CD14-positive monocyte (primary cell): ENCODE measurements at regions not wholly inside any gene's neighbourhood (a gene's known extent, or its start where the extent isn't known, plus 50 kb on each side); places are given as distances from the start of the nearest gene placed in this dataset.

Source experiments
- DNase-seq, 3 donors: peaks; one replicate each; pipeline ENCODE4 v3.0.0-alpha.2; 2011 to 2022
- H2AFZ ChIP-seq: 2 replicates; pipeline ENCODE4 v1.6.0; 2012; ENCODE audit warnings: mild to moderate bottlenecking, low read depth, low read length, inconsistent platforms; ENCODE audit not compliant: insufficient read depth, poor library complexity, severe bottlenecking
- H3K27ac ChIP-seq, 2 donors: 1 replicate in 1 of 2; 2 replicates in 1 of 2; pipeline ENCODE4 v1.5.1; 2012 to 2013; ENCODE audit warnings: low read length in 2 of 2, control low read depth in 1 of 2, inconsistent platforms in 1 of 2, low read depth in 1 of 2, mild to moderate bottlenecking in 1 of 2
- H3K27me3 ChIP-seq, 2 donors: one replicate each; pipeline versions ENCODE4 v1.6.0 to v1.6.1; 2011 to 2013; ENCODE audit warnings: low read length in 2 of 2; ENCODE audit not compliant: control insufficient read depth in 2 of 2, insufficient read depth in 2 of 2
- H3K36me3 ChIP-seq, 2 donors: replicated peaks in 1 of 2; 1 replicate in 1 of 2; 2 replicates in 1 of 2; pipeline versions ENCODE4 v1.5.1 to v1.6.1; 2012 to 2013; ENCODE audit warnings: low read length in 2 of 2, control low read depth in 1 of 2, inconsistent platforms in 1 of 2, mild to moderate bottlenecking in 1 of 2; ENCODE audit not compliant: insufficient read depth in 2 of 2, control insufficient read depth in 1 of 2
- H3K4me1 ChIP-seq, 2 donors: 1 replicate in 1 of 2; 2 replicates in 1 of 2; pipeline versions ENCODE4 v1.5.1 to v1.6.1; 2012 to 2013; ENCODE audit warnings: low read length in 2 of 2, control low read depth in 1 of 2, inconsistent platforms in 1 of 2, mild to moderate bottlenecking in 1 of 2, moderate library complexity in 1 of 2; ENCODE audit not compliant: insufficient read depth in 2 of 2, control insufficient read depth in 1 of 2
- H3K4me2 ChIP-seq: replicated peaks from 2 replicates; pipeline ENCODE3; 2012; ENCODE audit warnings: low read length, moderate library complexity, mild to moderate bottlenecking; ENCODE audit not compliant: poor library complexity, severe bottlenecking; ENCODE audit errors: extremely low read depth
- H3K4me3 ChIP-seq, 3 experiments: fragments of 200-600 bp in 1 of 3; sonication (generic) in 1 of 3; replicated peaks in 1 of 3; 1 replicate in 2 of 3; 2 replicates in 1 of 3; pipeline ENCODE4 v1.5.1; 2011 to 2013; ENCODE audit warnings: low read length in 3 of 3, mild to moderate bottlenecking in 3 of 3, control low read depth in 2 of 3, low read depth in 2 of 3, inconsistent platforms in 1 of 3, moderate library complexity in 1 of 3
- H3K79me2 ChIP-seq: 2 replicates; pipeline ENCODE4 v1.6.0; 2012; ENCODE audit warnings: mild to moderate bottlenecking, control low read depth, inconsistent platforms, low read length, moderate library complexity; ENCODE audit not compliant: insufficient read depth
- H3K9ac ChIP-seq: 2 replicates; pipeline ENCODE4 v1.6.0; 2017; ENCODE audit warnings: low read length, mild to moderate bottlenecking; ENCODE audit not compliant: insufficient read depth, poor library complexity, severe bottlenecking
- H3K9me3 ChIP-seq, 2 donors: replicated peaks in 1 of 2; 1 replicate in 1 of 2; 2 replicates in 1 of 2; pipeline versions ENCODE4 v1.5.1 to v1.6.1; 2012 to 2013; ENCODE audit warnings: low read length in 2 of 2, control low read depth in 1 of 2; ENCODE audit not compliant: control insufficient read depth in 1 of 2, insufficient read depth in 1 of 2
- H4K20me1 ChIP-seq: 2 replicates; pipeline ENCODE4 v1.6.0; 2012; ENCODE audit warnings: mild to moderate bottlenecking, low read length, control low read depth, moderate library complexity; ENCODE audit not compliant: insufficient read depth
- H3K27ac Mint-ChIP-seq, 7 donors: one replicate each; pipeline ENCODE4 v1.8.0; 2020; ENCODE audit warnings: mild to moderate bottlenecking in 7 of 7, mixed read lengths in 7 of 7, moderate library complexity in 6 of 7, inconsistent platforms in 2 of 7
- H3K27me3 Mint-ChIP-seq, 3 donors: one replicate each; pipeline ENCODE4 v1.8.0; 2021 to 2022; ENCODE audit warnings: low read depth in 3 of 3, mild to moderate bottlenecking in 3 of 3, mixed read lengths in 3 of 3, moderate library complexity in 3 of 3, inconsistent platforms in 1 of 3
- H3K36me3 Mint-ChIP-seq, 2 donors: one replicate each; pipeline ENCODE4 v1.8.0; 2020; ENCODE audit warnings: mixed read lengths in 2 of 2, inconsistent platforms in 1 of 2, mild to moderate bottlenecking in 1 of 2
- H3K4me1 Mint-ChIP-seq: one replicate; pipeline ENCODE4 v1.8.0; 2020; ENCODE audit warnings: mild to moderate bottlenecking, mixed read lengths
- H3K4me3 Mint-ChIP-seq, 2 donors: one replicate each; pipeline ENCODE4 v1.8.0; 2020; ENCODE audit warnings: mild to moderate bottlenecking in 2 of 2, mixed read lengths in 2 of 2, moderate library complexity in 1 of 2
- H3K9me3 Mint-ChIP-seq, 7 donors: one replicate each; pipeline ENCODE4 v1.8.0; 2020 to 2022; ENCODE audit warnings: mixed read lengths in 7 of 7, mild to moderate bottlenecking in 6 of 7, moderate library complexity in 6 of 7, inconsistent platforms in 2 of 7
- WGBS: methylation state at CpG from one replicate; pipeline ENCODE4 v1.1.5; 2013; ENCODE audit warnings: missing lambda C conversion rate; ENCODE audit not compliant: insufficient coverage; 5-methylcytosine and 5-hydroxymethylcytosine counted together
- intact Hi-C, 2 donors: fragments of 100-400 bp; cut with micrococcal nuclease; formaldehyde crosslinking; loops; one replicate each; pipeline versions ENCODE4 v1.15.0 to v1.15.1; 2023
- TF ChIP-seq, protein P1 (sequence below): fragments of 200-600 bp; IDR thresholded peaks from one replicate; pipeline ENCODE4 v1.8.0; 2022; ENCODE audit warnings: antibody characterized with exemption, mild to moderate bottlenecking

DNA sequence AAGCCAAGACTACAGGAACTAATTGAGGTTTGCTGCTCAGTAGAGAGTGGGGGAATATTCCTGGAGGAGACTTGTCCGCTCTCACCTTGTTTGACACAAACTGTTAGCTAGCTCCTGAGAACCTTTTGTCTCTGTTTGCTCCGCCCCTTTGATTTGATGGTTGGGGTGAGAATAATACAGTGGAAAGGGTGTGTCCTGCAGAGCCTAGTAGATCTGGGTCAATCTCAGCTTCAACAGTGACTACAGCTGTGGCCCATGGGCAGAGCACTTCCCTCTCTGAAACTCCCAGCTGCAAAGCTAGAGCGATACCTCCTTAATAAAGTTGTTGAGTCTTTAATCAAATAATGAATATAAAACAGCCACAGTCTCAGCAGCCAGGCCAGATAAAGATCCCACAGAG lies 576.7 kb downstream of the DIAPH3 start:
- H3K36me3 Mint-ChIP-seq, result no peaks in the 10 kb centered on the region
- Histone ChIP-seq H3K79me2 (no peaks in the 10 kb centered on the region), H3K4me1 (no peaks in the 10 kb centered on the region), H3K27me3 (no peaks in the 10 kb centered on the region), H3K4me2 (no peak overlapping the region), H3K9me3 (peaks cover 0 to 9% of the 10 kb centered on the region in 2 donors), H3K36me3 (no peaks in the 10 kb centered on the region), H4K20me1 (no peaks in the 10 kb centered on the region), H3K4me3 (no peak overlapping the region), H3K9ac (no peak overlapping the region), H2AFZ (no peak overlapping the region), H3K27ac (no peak overlapping the region)
- TF ChIP-seq, protein P1, sequence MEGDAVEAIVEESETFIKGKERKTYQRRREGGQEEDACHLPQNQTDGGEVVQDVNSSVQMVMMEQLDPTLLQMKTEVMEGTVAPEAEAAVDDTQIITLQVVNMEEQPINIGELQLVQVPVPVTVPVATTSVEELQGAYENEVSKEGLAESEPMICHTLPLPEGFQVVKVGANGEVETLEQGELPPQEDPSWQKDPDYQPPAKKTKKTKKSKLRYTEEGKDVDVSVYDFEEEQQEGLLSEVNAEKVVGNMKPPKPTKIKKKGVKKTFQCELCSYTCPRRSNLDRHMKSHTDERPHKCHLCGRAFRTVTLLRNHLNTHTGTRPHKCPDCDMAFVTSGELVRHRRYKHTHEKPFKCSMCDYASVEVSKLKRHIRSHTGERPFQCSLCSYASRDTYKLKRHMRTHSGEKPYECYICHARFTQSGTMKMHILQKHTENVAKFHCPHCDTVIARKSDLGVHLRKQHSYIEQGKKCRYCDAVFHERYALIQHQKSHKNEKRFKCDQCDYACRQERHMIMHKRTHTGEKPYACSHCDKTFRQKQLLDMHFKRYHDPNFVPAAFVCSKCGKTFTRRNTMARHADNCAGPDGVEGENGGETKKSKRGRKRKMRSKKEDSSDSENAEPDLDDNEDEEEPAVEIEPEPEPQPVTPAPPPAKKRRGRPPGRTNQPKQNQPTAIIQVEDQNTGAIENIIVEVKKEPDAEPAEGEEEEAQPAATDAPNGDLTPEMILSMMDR, result no peak
- peaks cover 0 to 18% (median 8%) of the 10 kb centered on the region in 7 donors for H3K9me3 Mint-ChIP-seq
- H3K27ac Mint-ChIP-seq, result no peak overlapping the region
- intact Hi-C loops, result no loop called here
- no peak for DNase-seq
- H3K27me3 Mint-ChIP-seq, result no peaks in the 10 kb centered on the region
- H3K4me3 Mint-ChIP-seq, result no peak overlapping the region
- WGBS, result 100% methylated on average over 1 of the region's 3 CpGs
- H3K4me1 Mint-ChIP-seq, result no peaks in the 10 kb centered on the region

DNA sequence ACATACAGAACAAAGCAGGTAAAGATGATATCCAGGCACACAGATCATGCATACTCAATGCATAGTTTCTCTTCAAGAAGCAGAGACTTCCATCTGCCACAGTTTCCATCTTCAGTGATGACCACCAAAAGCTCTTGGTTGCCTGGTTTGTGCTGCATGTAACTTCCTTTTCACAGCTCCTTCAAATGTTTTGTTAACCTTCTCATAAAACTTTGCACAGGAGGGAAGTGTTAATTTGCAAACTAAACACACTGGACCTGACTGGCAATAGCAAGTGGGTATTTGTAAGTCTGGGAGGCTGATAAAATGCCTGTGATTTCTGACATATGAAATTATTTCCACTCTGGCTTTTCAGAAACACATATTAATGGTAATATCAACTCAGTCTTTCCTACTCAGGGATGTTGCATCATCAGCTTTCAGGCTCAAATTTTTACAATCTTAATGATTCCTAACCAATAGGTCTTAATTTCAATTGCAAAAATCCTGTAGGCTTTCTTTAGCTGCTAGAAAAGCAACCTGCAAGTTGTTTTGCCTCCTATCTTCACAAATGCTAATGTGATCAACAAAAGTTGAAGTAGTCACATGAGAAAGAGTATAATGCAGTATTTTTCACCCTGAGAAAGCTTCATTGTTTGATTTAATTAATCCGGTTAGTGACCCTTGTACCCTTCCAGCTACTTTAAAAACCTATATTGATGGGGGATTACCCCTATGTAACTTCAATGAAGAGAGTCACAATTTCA lies 575.6 kb downstream of the DIAPH3 start:
- Mint-ChIP-seq H3K27me3 (no peaks in the 10 kb centered on the region), H3K4me1 (no peaks in the 10 kb centered on the region), H3K36me3 (no peaks in the 10 kb centered on the region), H3K9me3 (peaks cover 0 to 21% (median 9%) of the 10 kb centered on the region in 7 donors), H3K27ac (no peak overlapping the region), H3K4me3 (no peak overlapping the region)
- Histone ChIP-seq H3K36me3 (no peaks in the 10 kb centered on the region), H3K4me1 (no peaks in the 10 kb centered on the region), H3K9ac (no peak overlapping the region), H3K9me3 (peaks cover 0 to 9% of the 10 kb centered on the region in 2 donors), H2AFZ (no peak overlapping the region), H4K20me1 (no peaks in the 10 kb centered on the region), H3K27ac (no peak overlapping the region), H3K27me3 (no peaks in the 10 kb centered on the region), H3K4me2 (no peak overlapping the region), H3K79me2 (no peaks in the 10 kb centered on the region), H3K4me3 (no peak overlapping the region)
- intact Hi-C loops, result no loop called here
- no CpG with 5 or more reads among the region's 1 CpG for WGBS
- TF ChIP-seq, protein P1, result no peak
- DNase-seq, result no peak
